ENCODE measurements at regions not wholly inside any gene's neighbourhood (a gene's known extent, or its start where the extent isn't known, plus 50 kb on each side); places are given as distances from the start of the nearest gene placed in this dataset.

GRCh38 chr13:68666774-68667397, 1436.8 kb upstream of the PCDH9 start:
- no peaks in the 10 kb centered on the region for H3K79me1 ChIP-seq (ENCODE audit: low read depth, low read length)
- H2BK12ac ChIP-seq (ENCODE audit: low read depth, low read length): no peak overlapping the region
- H3K18ac ChIP-seq (ENCODE audit: extremely low read depth, low read length): no peak overlapping the region
- no peaks in the 10 kb centered on the region for H4K20me1 ChIP-seq (replicated peaks in 1 of 2; ENCODE audit: control insufficient read depth in 1 of 2, insufficient read depth in 2 of 2, low read length in 2 of 2)
- no peak overlapping the region for H2BK20ac ChIP-seq (ENCODE audit: low read length)
- no peak overlapping the region for H4K91ac ChIP-seq (replicated peaks; ENCODE audit: insufficient read length, low read length)
- H3K9ac ChIP-seq (replicated peaks in 1 of 4; ENCODE audit: extremely low read depth in 1 of 4, low read depth in 3 of 4, low read length in 3 of 4): no peak overlapping the region
- no peak overlapping the region for H4K8ac ChIP-seq (ENCODE audit: extremely low read depth, insufficient read depth, low read length)
- no peaks in the 10 kb centered on the region for H3K79me2 ChIP-seq (ENCODE audit: control insufficient read depth in 1 of 2, insufficient read depth in 2 of 2, low read length in 2 of 2)
- H3K23me2 ChIP-seq (ENCODE audit: low read depth, low read length): no peaks in the 10 kb centered on the region
- H3K9me3 ChIP-seq (ENCODE audit: insufficient read depth in 2 of 2, low read depth in 1 of 2, low read length in 1 of 2): no peaks in the 10 kb centered on the region
- H2BK5ac ChIP-seq (ENCODE audit: low read depth, low read length): no peak overlapping the region
- no peak overlapping the region for H3K4me3 ChIP-seq (ENCODE audit: extremely low read depth in 1 of 4, insufficient read depth in 2 of 4, low read depth in 3 of 4, low read length in 4 of 4)
- H2BK120ac ChIP-seq (replicated peaks; ENCODE audit: low read depth, low read length): no peak overlapping the region
- FAIRE-seq: no peak
- H4K5ac ChIP-seq (ENCODE audit: insufficient read length, low read depth, low read length): no peak overlapping the region
- no peak overlapping the region for H3K23ac ChIP-seq (ENCODE audit: insufficient read length)
- ChIA-PET POLR2A (ENCODE audit: partially characterized antibody) (no interaction called here), CTCF (ENCODE audit: partially characterized antibody) (no interaction called here)
- no peak overlapping the region for H3K56ac ChIP-seq (replicated peaks; ENCODE audit: insufficient read length, low read depth, low read length)
- H2AK5ac ChIP-seq (ENCODE audit: low read depth, low read length): no peak overlapping the region
- H3K36me3 ChIP-seq (ENCODE audit: control insufficient read depth in 2 of 4, insufficient read depth in 4 of 4, low read length in 3 of 4): no peaks in the 10 kb centered on the region
- no peak for DNase-seq (ENCODE audit: low read depth in 1 of 2, low spot score in 2 of 2)
- H3K14ac ChIP-seq (ENCODE audit: insufficient read length): no peak overlapping the region
- no peaks in the 10 kb centered on the region for H3K27me3 ChIP-seq (replicated peaks in 1 of 4; ENCODE audit: control insufficient read depth in 3 of 4, extremely low read depth in 1 of 4, insufficient read depth in 3 of 4, low read length in 3 of 4)
- H2BK15ac ChIP-seq (ENCODE audit: low read length): no peak overlapping the region
- H3K27ac ChIP-seq (ENCODE audit: low read depth, low read length): no peak overlapping the region
- no peak overlapping the region for H3K4ac ChIP-seq (replicated peaks; ENCODE audit: insufficient read length, low read depth, low read length)
- no peak overlapping the region for H3K4me2 ChIP-seq (ENCODE audit: insufficient read depth in 1 of 2, low read depth in 2 of 2, low read length in 2 of 2)
- no peak overlapping the region for H2AFZ ChIP-seq (ENCODE audit: low read length)
- H3K4me1 ChIP-seq (replicated peaks in 1 of 4; ENCODE audit: control insufficient read depth in 3 of 4, insufficient read depth in 4 of 4, low read length in 3 of 4): no peaks in the 10 kb centered on the region
- 78% methylated on average over 9 of the region's 9 CpGs; no CpG with 5 or more reads in 1 of the 2 experiments for WGBS, 2 experiments (ENCODE audit: extremely low coverage in 1 of 2, insufficient coverage in 1 of 2, insufficient read length in 1 of 2, insufficient replicate concordance in 2 of 2, low coverage in 1 of 2, low lambda C conversion rate in 2 of 2, missing lambda C conversion rate in 1 of 2)
- TF ChIP-seq ZNF274 (IDR thresholded peaks at IDR 0.05; ENCODE audit: borderline replicate concordance, extremely low read depth, low read length): no peak
- no peak for TF ChIP-seq KDM4A (IDR thresholded peaks at IDR 0.05; ENCODE audit: low read depth, low read length, severe bottlenecking)
- TF ChIP-seq TCF12 (IDR thresholded peaks at IDR 0.05; ENCODE audit: low read depth, low read length): no peak
- TF ChIP-seq RFX5 (IDR thresholded peaks at IDR 0.05; ENCODE audit: borderline replicate concordance, low read depth, low read length): no peak
- no peak for TF ChIP-seq SP4 (IDR thresholded peaks at IDR 0.05; ENCODE audit: low read length)
- no peak for TF ChIP-seq RNF2 (IDR thresholded peaks at IDR 0.05; ENCODE audit: borderline replicate concordance, low read depth, low read length, missing control alignments, poor library complexity, severe bottlenecking)
- no peak for TF ChIP-seq MAFK (IDR thresholded peaks at IDR 0.05; ENCODE audit: low read depth, low read length)
- no peak for TF ChIP-seq CHD2 (IDR thresholded peaks at IDR 0.05; ENCODE audit: low read length)
- no peak for TF ChIP-seq POLR2AphosphoS5 (IDR thresholded peaks at IDR 0.05; ENCODE audit: low read depth, low read length)

All from H1 (cell line).